BE2C (cell line): ENCODE measurements at regions not wholly inside any gene's neighbourhood (a gene's known extent, or its start where the extent isn't known, plus 50 kb on each side); places are given as distances from the start of the nearest gene placed in this dataset.
A peak's percentile ranks its signal among the peaks of the same experiment; 100 is the strongest.
"Not testable (repeated sequence)": the region's sequence is repeated elsewhere in the genome, so short reads cannot be mapped to it uniquely, and the experiment has no call there.

Source experiments
- DNase-seq: peaks from one replicate; pipeline ENCODE4 v3.0.0-alpha.2; 2020
- H3K27me3 ChIP-seq: fragments of 250-450 bp; sonication (Bioruptor Pico); 2 replicates; pipeline ENCODE4 v1.5.1; 2020; ENCODE audit warnings: mild to moderate bottlenecking
- H3K36me3 ChIP-seq: fragments of 250-450 bp; sonication (Bioruptor Pico); 2 replicates; pipeline ENCODE4 v1.5.1; 2020; ENCODE audit warnings: mild to moderate bottlenecking
- H3K4me1 ChIP-seq: fragments of 250-450 bp; sonication (Bioruptor Pico); 2 replicates; pipeline ENCODE4 v1.5.1; 2020
- H3K4me3 ChIP-seq: 2 replicates; pipeline ENCODE4 v1.5.1; 2011; ENCODE audit warnings: low read depth, low read length
- H3K9me3 ChIP-seq: fragments of 250-450 bp; sonication (Bioruptor Pico); 2 replicates; pipeline ENCODE4 v1.5.1; 2020
- CTCF ChIP-seq: IDR thresholded peaks from 2 replicates; pipeline ENCODE4 v1.5.1; 2012; ENCODE audit warnings: mild to moderate bottlenecking, low read depth, low read length

- no peaks in the 10 kb centered on the region for H3K27me3 ChIP-seq
- H3K4me3 ChIP-seq: no peak overlapping the region
- no peak for TF ChIP-seq CTCF
- H3K36me3 ChIP-seq: no peaks in the 10 kb centered on the region
- H3K9me3 ChIP-seq: no peaks in the 10 kb centered on the region
- no peaks in the 10 kb centered on the region; the same call in 1 of the 2 replicates for H3K4me1 ChIP-seq
- no peak for DNase-seq
These were observed 54.2 kb upstream of the OPRM1 start for GRCh38 chr6:153984811-153985210.

GRCh38 chr6:153980171-153980570 lies 58.9 kb upstream of the OPRM1 start:
- Histone ChIP-seq H3K27me3 (no peaks in the 10 kb centered on the region), H3K4me3 (no peak overlapping the region)
- DNase-seq: no peak

GRCh38 chr6:153978911-153979548 lies 60.0 kb upstream of the OPRM1 start:
- H3K4me1 ChIP-seq, H3K4me3 ChIP-seq, H3K27me3 ChIP-seq, H3K36me3 ChIP-seq, DNase-seq, H3K9me3 ChIP-seq: not testable (repeated sequence)

More at GRCh38 chr6:153980171-153980570, 58.9 kb upstream of the OPRM1 start:
- Histone ChIP-seq H3K9me3 (no peaks in the 10 kb centered on the region), H3K36me3 (no peaks in the 10 kb centered on the region), H3K4me1 (no peaks in the 10 kb centered on the region)
- no peak for TF ChIP-seq CTCF

GRCh38 chr6:153976921-153977693 lies 61.9 kb upstream of the OPRM1 start:
- peak; percentile 51 for DNase-seq
- Histone ChIP-seq H3K4me3 (peak overlapping the region; percentile 29), H3K9me3 (no peaks in the 10 kb centered on the region), H3K27me3 (no peaks in the 10 kb centered on the region), H3K36me3 (no peaks in the 10 kb centered on the region), H3K4me1 (no peaks in the 10 kb centered on the region)
- TF ChIP-seq CTCF: peak; percentile 15; the same call in 1 of the 2 replicates

GRCh38 chr6:153966001-153966400 lies 73.0 kb upstream of the OPRM1 start:
- DNase-seq: no peak

GRCh38 chr6:153963352-153963751 lies 75.7 kb upstream of the OPRM1 start:
- Histone ChIP-seq H3K9me3 (no peaks in the 10 kb centered on the region), H3K4me1 (peaks cover 5% of the 10 kb centered on the region), H3K27me3 (no peaks in the 10 kb centered on the region), H3K36me3 (no peaks in the 10 kb centered on the region), H3K4me3 (no peak overlapping the region)
- DNase-seq: no peak
- TF ChIP-seq CTCF: peak; percentile 31

More at GRCh38 chr6:153966001-153966400, 73.0 kb upstream of the OPRM1 start:
- no peak for TF ChIP-seq CTCF
- Histone ChIP-seq H3K36me3 (no peaks in the 10 kb centered on the region), H3K27me3 (no peaks in the 10 kb centered on the region), H3K4me3 (no peak overlapping the region), H3K9me3 (no peaks in the 10 kb centered on the region), H3K4me1 (no peaks in the 10 kb centered on the region; the same call in none of the 2 replicates)
